CD4-positive, alpha-beta T cell treated with Interferon gamma for 1 hour (primary cell): ENCODE measurements at regions not wholly inside any gene's neighbourhood (a gene's known extent, or its start where the extent isn't known, plus 50 kb on each side); places are given as distances from the start of the nearest gene placed in this dataset.
"Not testable (repeated sequence)": the region's sequence is repeated elsewhere in the genome, so short reads cannot be mapped to it uniquely, and the experiment has no call there.

ENCODE experiments used
- DNase-seq: peaks from one replicate; pipeline ENCODE4 v3.0.0-alpha.2; 2020

DNA sequence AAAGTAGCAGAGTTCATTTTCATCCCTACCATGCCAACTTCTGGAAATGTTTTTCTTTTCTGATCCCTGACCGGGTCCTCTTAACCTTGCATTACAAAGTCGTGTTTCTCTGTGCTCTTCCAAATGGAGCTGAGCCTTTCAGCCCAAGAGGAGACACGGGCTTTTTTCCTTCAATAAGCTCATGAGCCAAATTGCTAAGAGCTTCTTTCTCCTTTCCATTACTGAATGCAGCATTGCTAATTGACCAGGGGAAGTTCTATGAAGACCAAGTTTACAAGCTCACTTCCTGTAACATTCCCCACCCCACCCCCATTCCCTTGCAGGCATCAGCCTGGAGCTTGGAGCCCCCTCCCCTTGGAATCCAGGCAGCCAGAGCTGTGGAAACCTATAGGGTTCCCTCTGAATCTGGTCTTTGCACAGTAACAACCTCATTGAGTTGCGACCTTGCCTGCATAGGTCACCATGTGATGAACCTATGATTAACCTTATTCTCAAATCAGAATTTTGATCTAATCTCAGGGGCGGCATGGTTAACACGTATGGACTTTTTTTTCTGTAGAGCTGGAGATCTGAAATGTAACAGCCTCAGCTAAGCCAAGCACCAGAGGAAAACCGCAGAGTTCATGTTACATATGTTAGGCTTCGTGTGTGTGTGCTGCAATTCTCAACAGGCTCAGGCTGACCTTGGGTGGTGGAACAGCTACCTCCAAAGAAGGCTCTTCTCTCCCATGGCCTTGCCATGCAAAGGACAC lies 395.7 kb upstream of the ZNF462 start:
- DNase-seq = no peak

DNA sequence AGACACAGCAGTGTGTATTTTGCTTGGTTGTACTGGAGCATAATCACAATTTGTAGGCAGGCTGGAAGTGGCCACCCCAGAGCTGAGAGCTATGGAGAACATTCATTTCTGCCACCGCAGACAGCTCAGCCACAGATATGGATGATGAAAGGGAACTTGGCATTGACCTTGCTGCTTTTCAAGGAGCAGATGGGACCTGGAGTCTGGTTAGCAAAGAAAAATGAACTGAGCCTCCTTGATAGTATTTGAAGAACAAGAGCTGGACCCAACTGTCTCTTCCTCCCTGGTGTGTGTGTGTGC lies 395.2 kb upstream of the ZNF462 start:
- DNase-seq = no peak

DNA sequence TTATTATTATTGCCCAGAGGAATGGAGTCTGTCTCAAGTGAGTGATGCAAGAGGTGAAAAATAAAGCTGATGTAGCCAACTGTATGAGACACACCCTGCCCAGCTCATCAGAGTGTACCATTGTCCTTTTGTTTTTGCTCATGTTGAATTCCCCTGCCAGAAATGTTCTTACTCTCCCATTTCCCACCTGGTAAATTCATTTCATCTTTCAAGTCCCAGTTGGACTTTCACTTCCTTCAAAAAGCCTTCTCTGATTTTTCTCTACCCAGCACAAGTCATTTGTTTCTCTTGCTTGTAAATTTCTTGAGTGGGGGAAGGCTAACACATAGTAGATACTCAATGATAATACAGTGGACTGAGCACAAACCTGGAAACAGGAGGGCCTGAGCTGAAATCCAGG lies 394.5 kb upstream of the ZNF462 start:
- DNase-seq = no peak

DNA sequence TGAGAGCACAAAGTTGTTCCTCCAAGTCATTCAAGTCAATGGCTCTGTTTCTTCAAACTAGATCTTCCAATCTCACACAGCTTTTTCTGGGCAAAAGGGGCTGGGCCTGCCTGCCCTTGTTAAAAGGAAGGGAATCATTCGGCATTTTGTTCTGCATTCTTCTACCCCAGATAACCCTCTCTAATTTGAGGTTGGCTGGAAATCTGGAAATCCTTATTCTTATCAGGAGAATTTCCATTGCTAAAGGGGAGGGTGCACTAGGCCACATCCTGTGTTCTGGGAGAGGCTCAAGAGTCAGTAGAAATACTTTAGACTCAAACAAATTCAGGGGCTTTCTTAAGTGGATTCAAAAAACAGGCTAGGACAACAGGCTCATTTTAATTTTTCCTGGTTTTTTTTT lies 384.7 kb upstream of the ZNF462 start:
- DNase-seq = no peak

DNA sequence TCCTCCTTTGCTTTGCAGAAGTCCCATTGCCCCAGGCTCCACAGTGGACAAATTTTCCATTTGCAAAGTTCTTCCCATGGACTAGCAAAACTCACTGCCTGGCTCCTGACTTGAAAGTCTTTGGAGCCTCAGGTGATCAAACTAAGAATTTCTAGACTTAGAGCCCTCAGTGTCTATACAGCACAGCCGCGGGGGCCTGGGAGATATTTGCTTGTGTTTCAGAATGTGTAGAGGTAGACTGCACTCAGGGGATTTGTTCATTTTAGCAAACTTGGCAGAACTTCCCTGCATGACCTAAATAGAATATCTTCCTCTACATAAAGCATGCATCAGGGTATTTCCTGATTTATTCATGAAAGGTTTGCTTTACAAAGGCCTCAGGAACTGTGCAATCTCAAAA lies 384.2 kb upstream of the ZNF462 start:
- DNase-seq = no peak

GRCh38 chr9:106479679-106480078 lies 383.3 kb upstream of the ZNF462 start:
- no peak for DNase-seq

GRCh38 chr9:106481013-106481609 lies 381.9 kb upstream of the ZNF462 start:
- DNase-seq = no peak

- no peak for DNase-seq
Observed at GRCh38 chr9:106482733-106483132, 380.2 kb upstream of the ZNF462 start.

GRCh38 chr9:106486685-106487084 lies 376.3 kb upstream of the ZNF462 start:
- DNase-seq = no peak

- DNase-seq = no peak
Observed at GRCh38 chr9:106487266-106487665, 375.7 kb upstream of the ZNF462 start.

DNA sequence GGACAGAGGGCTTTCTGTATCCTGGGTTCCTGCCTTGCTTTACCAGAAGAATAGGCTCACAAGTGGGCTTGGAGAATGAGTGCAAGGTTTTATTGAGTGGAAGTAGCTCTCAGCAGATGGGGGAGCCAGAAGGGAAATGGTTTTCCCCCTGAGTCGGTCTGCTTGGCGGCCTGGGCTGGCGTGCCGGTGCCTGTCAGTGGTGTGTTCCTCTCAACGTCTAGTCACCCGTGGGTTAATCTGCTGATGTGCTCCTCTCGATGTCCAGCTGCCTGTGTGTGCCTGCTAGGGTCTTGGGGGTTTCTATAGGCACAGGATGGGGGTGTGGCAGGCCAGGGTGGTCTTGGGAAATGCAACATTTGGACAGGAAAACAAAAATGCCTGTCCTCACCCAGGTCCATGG lies 370.8 kb upstream of the ZNF462 start:
- not testable (repeated sequence) for DNase-seq

DNA sequence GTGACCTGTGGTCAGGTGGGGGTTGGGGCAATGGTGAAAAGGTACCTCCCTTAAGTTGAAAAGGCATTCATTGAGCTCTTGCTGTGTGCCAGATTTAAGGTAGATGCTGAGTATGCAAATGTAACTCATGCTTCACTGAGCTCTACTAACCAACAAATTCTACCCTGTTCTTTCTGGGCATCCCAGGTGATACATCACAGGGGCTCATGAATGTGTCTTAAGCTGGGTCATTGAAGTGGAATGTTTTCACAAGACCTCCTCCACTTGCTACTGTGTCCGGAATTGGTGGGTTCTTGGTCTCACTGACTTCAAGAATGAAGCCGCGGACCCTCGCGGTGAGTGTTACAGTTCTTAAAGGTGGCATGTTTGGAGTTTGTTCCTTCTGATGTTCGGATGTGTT lies 362.8 kb upstream of the ZNF462 start:
- no peak for DNase-seq

GRCh38 chr9:106501210-106501609 lies 361.8 kb upstream of the ZNF462 start:
- DNase-seq = not testable (repeated sequence)

DNA sequence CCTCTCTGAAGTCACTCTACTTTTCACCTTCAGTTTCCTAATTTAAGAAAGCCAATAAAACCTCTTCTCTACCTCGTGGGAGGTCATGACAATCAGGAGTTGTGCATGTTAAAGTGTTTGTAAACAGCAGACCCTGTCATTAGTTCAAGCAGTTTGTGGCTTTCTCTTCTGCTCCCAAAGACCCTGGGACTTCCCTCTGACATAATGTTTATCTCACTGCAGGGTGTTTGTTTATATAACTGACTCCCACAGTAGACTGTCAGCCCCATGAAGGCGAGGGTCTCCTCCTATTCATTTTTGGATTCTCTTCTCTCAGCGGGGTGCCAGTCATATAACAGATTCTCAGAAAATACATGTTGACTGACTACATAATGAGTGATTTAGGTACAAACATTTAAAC lies 360.0 kb upstream of the ZNF462 start:
- no peak for DNase-seq

DNA sequence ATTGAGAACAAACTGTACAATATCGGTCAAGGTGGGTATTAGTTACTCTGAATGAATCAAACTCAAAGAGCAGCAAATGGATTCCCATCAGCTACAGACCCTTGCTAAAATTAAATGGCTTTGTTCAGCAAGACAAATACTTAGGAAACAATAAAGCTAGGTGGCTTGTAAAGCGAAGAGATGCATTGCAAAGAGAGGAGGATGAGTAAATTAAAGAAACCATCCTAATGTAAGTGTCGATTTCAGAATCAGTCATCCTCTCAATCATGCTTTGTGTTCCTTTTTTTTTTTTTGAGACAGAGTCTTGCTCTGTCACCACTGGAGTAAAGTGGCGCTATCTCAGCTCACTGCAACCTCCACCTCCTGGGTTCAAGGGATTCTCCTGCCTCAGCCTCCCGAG lies 359.2 kb upstream of the ZNF462 start:
- DNase-seq = no peak

GRCh38 chr9:106526716-106527204 lies 336.2 kb upstream of the ZNF462 start:
- no peak for DNase-seq

- DNase-seq = no peak
Observed at GRCh38 chr9:106528158-106528557, 334.8 kb upstream of the ZNF462 start.

- DNase-seq = no peak
Observed at GRCh38 chr9:106529616-106530015, 333.4 kb upstream of the ZNF462 start.

DNA sequence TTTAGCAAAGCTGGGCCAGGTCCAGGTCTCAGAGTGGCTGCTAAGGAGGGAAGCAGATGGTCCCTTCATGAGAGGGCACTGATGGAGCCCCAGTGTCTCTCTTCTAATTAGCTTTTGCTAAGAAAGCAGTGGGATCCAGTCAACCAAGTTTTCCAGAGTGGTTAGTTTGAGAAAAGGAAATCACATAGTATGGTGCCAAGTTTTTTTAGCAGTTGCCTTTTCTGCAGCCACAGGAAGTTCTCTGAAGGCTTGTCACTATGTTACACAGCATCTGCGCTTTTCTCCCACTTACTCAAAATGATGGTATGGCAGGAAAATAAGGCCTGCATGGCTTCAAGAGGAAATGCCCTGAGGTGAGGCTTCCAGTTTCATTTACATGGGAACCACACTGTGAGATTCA lies 331.5 kb upstream of the ZNF462 start:
- no peak for DNase-seq

- DNase-seq = no peak
Observed at GRCh38 chr9:106532306-106533015, 330.5 kb upstream of the ZNF462 start.

- DNase-seq = no peak
Observed at GRCh38 chr9:106534800-106535199, 328.2 kb upstream of the ZNF462 start.

DNA sequence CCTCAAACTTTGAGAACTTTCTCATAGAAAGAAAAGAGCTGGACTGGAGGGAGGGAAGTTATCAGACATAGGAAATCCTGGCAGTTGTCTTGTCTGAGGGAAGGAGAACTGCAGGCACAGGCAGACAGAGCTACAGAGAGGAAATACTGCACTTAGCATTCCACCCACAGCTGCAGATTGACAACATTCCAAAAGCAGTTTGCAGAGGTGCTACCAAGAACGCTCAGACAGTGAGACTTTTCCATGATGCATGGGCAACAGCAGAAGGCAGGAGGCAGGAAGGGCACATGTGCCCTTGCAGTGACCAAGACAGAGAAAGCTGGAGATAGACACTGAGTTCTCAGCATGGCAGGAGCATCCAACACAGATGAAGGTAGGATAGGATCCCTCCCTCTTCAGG lies 327.5 kb upstream of the ZNF462 start:
- no peak for DNase-seq

DNA sequence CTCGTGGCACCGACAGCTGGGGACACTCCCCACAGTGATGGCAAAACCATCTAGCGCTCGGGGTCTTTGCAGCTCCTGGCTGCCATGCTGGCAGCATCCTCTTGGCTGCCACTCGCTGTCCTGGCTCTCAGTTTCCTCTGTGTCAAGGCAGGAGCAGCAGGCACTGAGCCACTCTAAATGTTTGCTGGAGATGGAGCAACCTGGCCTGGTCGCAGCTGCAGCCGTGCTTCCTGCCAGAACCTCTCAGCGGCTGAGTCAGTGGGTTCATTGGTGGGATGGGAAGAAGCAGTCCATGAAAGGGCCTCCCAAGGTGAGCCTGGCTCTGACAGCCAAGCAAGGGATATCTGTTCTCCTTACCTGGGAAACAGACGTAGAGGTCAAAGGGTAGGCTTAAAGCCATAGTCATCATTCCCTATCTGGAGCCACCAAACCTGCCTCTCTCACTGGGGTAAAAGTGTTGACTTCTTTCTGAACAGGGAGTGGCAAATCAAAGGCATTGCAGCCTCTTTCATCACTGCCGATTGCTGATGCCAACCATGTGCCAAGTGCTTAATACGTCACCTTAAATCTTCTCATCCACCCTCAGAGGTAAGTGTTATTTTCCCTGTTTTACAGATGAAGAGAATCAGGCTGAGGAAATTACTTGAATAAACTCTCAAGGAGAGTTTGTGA lies 304.8 kb upstream of the ZNF462 start:
- DNase-seq = no peak

GRCh38 chr9:106560540-106560939 lies 302.4 kb upstream of the ZNF462 start:
- DNase-seq = no peak
